Prostate gland (tissue), 2 donors: ENCODE measurements at regions not wholly inside any gene's neighbourhood (a gene's known extent, or its start where the extent isn't known, plus 50 kb on each side); places are given as distances from the start of the nearest gene placed in this dataset.
"Not testable (repeated sequence)": the region's sequence is repeated elsewhere in the genome, so short reads cannot be mapped to it uniquely, and the experiment has no call there.

Source experiments
- POLR2A ChIP-seq: fragments of 450-650 bp; IDR thresholded peaks from one replicate; pipeline ENCODE4 v1.6.1; 2016; ENCODE audit warnings: antibody characterized with exemption, mild to moderate bottlenecking
- POLR2AphosphoS5 ChIP-seq: sonication (generic); formaldehyde crosslinking; IDR thresholded peaks from one replicate; pipeline ENCODE4 v1.6.1; 2017; ENCODE audit warnings: antibody characterized with exemption
- TF ChIP-seq, protein P1 (sequence below), 4 experiments: fragments of 200-600 bp in 2 of 4; fragments of 450-650 bp in 2 of 4; sonication (generic) in 2 of 4; IDR thresholded peaks; 1 replicate in 3 of 4; 2 replicates in 1 of 4; pipeline ENCODE4 v1.5.1; 2016 to 2019; ENCODE audit warnings: antibody characterized with exemption in 4 of 4, mild to moderate bottlenecking in 2 of 4, moderate library complexity in 2 of 4

DNA sequence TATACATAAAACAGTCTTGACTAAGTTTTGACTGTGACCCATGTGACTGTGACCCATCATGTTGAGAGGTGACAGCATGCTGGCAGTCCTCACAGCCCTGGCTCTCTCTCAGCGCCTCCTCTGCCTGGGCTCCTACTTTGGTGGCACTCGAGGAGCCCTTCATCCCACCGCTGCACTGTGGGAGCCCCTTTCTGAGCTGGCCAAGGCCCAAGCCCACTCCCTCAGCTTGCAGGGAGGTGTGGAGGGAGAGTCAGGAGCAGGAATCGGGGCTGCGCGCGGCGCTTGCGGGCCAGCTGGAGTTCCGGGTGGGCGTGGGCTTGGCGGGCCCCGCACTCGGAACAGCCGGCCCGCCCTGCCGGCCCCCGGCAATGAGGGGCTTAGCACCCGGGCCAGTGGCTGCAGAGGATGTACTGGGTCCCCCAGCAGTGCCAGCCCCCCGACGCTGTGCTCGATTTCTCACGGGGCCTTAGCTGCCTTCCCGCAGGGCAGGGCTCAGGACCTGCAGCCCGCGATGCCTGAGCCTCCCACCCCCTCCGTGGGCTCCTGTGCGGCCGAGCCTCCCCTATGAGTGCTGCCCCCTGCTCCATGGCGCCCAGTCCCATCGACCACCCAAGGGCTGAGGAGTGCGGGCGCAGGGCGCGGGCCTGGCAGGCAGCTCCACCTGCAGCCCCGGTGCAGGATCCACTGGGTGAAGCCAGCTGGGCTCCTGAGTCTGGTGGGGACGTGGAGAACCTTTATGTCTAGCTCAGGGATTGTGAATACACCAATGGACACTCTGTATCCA lies 955.9 kb upstream of the FAT3 start:
- TF ChIP-seq, protein P1, sequence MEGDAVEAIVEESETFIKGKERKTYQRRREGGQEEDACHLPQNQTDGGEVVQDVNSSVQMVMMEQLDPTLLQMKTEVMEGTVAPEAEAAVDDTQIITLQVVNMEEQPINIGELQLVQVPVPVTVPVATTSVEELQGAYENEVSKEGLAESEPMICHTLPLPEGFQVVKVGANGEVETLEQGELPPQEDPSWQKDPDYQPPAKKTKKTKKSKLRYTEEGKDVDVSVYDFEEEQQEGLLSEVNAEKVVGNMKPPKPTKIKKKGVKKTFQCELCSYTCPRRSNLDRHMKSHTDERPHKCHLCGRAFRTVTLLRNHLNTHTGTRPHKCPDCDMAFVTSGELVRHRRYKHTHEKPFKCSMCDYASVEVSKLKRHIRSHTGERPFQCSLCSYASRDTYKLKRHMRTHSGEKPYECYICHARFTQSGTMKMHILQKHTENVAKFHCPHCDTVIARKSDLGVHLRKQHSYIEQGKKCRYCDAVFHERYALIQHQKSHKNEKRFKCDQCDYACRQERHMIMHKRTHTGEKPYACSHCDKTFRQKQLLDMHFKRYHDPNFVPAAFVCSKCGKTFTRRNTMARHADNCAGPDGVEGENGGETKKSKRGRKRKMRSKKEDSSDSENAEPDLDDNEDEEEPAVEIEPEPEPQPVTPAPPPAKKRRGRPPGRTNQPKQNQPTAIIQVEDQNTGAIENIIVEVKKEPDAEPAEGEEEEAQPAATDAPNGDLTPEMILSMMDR (IDR thresholded peaks at IDR 0.05), result not testable (repeated sequence)
- TF ChIP-seq POLR2A, POLR2AphosphoS5: not testable (repeated sequence)
